Esophagus squamous epithelium (tissue), 5 donors: ENCODE measurements at regions not wholly inside any gene's neighbourhood (a gene's known extent, or its start where the extent isn't known, plus 50 kb on each side); places are given as distances from the start of the nearest gene placed in this dataset.

Source experiments
- DNase-seq: peaks from one replicate; lab custom pipeline; 2025; lab: John Stamatoyannopoulos, UW
- H3K27ac ChIP-seq, 4 donors: fragments of 200-600 bp; sonication (generic); one replicate each; pipeline ENCODE4 v1.5.1; 2016 to 2019; ENCODE audit warnings: mild to moderate bottlenecking in 1 of 4
- H3K27me3 ChIP-seq, 4 donors: fragments of 200-600 bp; sonication (generic); 1 replicate in 3 of 4; 2 replicates in 1 of 4; pipeline versions ENCODE4 v1.5.1 to v1.6.0; 2017 to 2021; ENCODE audit warnings: antibody characterized with exemption in 1 of 4
- H3K36me3 ChIP-seq, 3 donors: fragments of 200-600 bp; sonication (generic); one replicate each; pipeline ENCODE4 v1.5.1; 2016 to 2019
- H3K4me1 ChIP-seq, 3 donors: fragments of 200-600 bp; sonication (generic); one replicate each; pipeline ENCODE4 v1.5.1; 2017 to 2019
- H3K4me3 ChIP-seq, 4 donors: fragments of 200-600 bp; sonication (generic); 1 replicate in 3 of 4; 2 replicates in 1 of 4; pipeline ENCODE4 v1.5.1; 2016 to 2019; ENCODE audit warnings: mild to moderate bottlenecking in 2 of 4, moderate library complexity in 1 of 4
- H3K9me3 ChIP-seq, 3 donors: fragments of 200-600 bp; sonication (generic); one replicate each; pipeline ENCODE4 v1.5.1; 2016 to 2019
- POLR2A ChIP-seq, 4 donors: fragments of 450-650 bp; IDR thresholded peaks; one replicate each; pipeline ENCODE4 v1.6.1; 2017; ENCODE audit warnings: antibody characterized with exemption in 4 of 4, mild to moderate bottlenecking in 4 of 4, moderate library complexity in 3 of 4
- WGBS, 2 donors: methylation state at CpG; one replicate each; pipeline ENCODE4 v1.1.5; 2018; 5-methylcytosine and 5-hydroxymethylcytosine counted together
- intact Hi-C: fragments of 100-400 bp; cut with DNase I; formaldehyde crosslinking; loops from one replicate; pipeline ENCODE4 v1.15.0; 2022
- TF ChIP-seq, protein P1 (sequence below), 6 experiments: fragments of 450-650 bp in 4 of 6; fragments of 200-600 bp in 2 of 6; sonication (generic) in 2 of 6; IDR thresholded peaks; one replicate each; pipeline ENCODE4 v1.5.1; 2016 to 2019; ENCODE audit warnings: antibody characterized with exemption in 6 of 6, mild to moderate bottlenecking in 4 of 6, moderate library complexity in 4 of 6
- donor health status: DM: yes; HTN: yes; CAD: no.

DNA sequence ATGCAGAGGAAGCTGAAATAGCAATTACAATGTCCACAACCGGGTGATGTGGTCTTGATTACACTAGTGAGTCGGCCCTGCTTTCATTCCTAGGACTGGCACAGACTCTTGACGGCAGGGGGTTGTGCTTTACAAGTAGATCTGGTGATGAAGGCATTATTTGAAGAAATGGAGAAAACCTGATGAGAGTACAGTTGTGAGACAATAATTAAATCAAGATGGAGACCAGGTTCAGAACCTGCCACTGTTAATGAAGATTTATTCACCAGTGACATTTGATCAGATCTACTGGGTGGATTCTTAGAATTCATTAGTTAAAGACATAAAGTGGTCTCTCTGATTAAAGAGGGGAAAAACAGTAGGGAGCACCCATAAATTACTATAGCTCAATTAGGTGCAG is 747.2 kb downstream of the STPG2 start:
- intact Hi-C loops: no loop called here

DNA sequence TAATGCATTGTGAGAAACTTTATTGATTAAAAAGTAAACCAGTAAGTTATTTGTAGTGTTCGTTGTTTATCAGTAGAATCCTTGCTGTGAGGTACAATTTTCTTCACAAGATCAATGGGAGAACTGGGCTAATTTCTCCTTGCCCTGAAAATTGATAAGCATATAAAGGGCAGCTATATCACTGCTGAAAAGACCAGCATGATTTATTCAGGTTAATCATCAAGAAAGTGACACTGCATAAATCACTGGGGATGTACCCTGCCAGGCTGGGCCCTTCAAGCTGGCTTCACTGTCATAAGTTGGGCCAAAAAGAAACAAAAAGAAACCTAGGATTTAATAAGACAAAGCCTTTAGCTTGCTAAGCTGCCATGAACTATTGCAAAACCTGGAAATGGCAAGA is 746.7 kb downstream of the STPG2 start:
- no peak for DNase-seq
- Histone ChIP-seq H3K27me3 (no peaks in the 10 kb centered on the region), H3K4me1 (no peaks in the 10 kb centered on the region), H3K4me3 (no peak overlapping the region), H3K36me3 (no peaks in the 10 kb centered on the region), H3K9me3 (no peaks in the 10 kb centered on the region), H3K27ac (no peak overlapping the region)
- intact Hi-C loops: no loop called here
- TF ChIP-seq, protein P1, sequence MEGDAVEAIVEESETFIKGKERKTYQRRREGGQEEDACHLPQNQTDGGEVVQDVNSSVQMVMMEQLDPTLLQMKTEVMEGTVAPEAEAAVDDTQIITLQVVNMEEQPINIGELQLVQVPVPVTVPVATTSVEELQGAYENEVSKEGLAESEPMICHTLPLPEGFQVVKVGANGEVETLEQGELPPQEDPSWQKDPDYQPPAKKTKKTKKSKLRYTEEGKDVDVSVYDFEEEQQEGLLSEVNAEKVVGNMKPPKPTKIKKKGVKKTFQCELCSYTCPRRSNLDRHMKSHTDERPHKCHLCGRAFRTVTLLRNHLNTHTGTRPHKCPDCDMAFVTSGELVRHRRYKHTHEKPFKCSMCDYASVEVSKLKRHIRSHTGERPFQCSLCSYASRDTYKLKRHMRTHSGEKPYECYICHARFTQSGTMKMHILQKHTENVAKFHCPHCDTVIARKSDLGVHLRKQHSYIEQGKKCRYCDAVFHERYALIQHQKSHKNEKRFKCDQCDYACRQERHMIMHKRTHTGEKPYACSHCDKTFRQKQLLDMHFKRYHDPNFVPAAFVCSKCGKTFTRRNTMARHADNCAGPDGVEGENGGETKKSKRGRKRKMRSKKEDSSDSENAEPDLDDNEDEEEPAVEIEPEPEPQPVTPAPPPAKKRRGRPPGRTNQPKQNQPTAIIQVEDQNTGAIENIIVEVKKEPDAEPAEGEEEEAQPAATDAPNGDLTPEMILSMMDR (IDR thresholded peaks at IDR 0.05): no peak
- no peak for TF ChIP-seq POLR2A (IDR thresholded peaks at IDR 0.05)
- 48 to 82% methylated on average over 1 of the region's 1 CpG for WGBS, 2 donors

More for the DNA sequence above, 747.2 kb downstream of the STPG2 start:
- Histone ChIP-seq H3K27me3 (no peaks in the 10 kb centered on the region), H3K9me3 (no peaks in the 10 kb centered on the region), H3K27ac (no peak overlapping the region), H3K4me1 (no peaks in the 10 kb centered on the region), H3K4me3 (no peak overlapping the region), H3K36me3 (no peaks in the 10 kb centered on the region)
- no peak for DNase-seq
- TF ChIP-seq POLR2A (IDR thresholded peaks at IDR 0.05): no peak
- TF ChIP-seq, protein P1 (IDR thresholded peaks at IDR 0.05): no peak
- 51 to 65% methylated on average over 3 of the region's 3 CpGs for WGBS, 2 donors

DNA sequence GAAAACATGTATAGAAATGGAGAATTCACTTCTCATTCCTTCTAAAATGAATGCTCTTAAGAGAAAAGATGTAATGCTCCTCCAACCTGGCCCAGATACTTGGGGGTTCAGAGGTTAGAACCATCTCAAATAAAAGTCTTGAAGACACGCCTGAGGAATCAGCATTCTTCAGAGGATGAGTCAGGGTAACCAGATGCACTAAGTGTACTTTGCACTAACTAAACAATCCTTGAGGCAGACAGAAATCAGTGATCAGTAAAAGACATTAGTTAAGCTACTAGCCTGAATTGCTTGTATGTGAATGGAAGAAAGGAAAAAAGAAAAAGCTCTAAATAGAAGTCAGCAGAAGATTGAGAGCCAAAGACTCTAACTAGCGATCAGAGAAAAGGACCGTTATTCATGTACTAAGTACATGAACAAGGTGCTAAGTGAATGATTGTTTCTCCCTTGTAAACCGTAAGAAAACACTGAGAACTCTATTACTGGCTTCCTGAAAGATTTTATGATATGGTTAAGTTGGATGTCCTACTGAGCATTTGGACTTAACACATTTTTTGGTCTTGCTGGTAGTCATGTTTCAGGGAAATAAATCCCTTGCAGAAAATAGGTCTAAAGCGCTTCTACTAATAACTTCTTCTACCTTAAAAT is 738.3 kb downstream of the STPG2 start:
- intact Hi-C loops: no loop called here
- Histone ChIP-seq H3K36me3 (no peaks in the 10 kb centered on the region), H3K4me3 (no peak overlapping the region), H3K9me3 (peaks cover 0 to 17% (median 0%) of the 10 kb centered on the region in 3 donors), H3K4me1 (no peaks in the 10 kb centered on the region), H3K27me3 (no peaks in the 10 kb centered on the region), H3K27ac (no peak overlapping the region)
- no peak for DNase-seq
- TF ChIP-seq, protein P1 (IDR thresholded peaks at IDR 0.05): no peak
- 75 to 83% methylated on average over 5 of the region's 5 CpGs for WGBS, 2 donors

DNA sequence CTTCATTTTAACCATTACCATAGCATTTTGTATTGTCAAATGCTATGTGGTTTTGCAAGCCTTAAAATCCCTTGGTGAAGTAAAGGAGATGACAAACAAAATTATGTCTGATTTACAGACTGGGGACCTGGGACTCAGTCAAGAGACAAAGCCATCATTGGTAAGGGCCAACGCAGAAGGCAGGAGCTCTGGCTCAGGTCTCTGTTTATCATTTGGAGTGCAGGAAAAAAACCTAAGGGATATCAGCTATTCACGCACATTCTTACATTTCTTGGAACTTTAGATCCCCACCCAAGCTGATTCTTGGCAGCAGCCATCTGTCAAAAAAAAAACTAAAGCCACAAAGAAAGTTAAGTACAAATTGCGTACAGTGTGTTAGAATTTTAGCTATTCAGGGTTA is 731.9 kb downstream of the STPG2 start:
- no peaks in the 10 kb centered on the region for H3K36me3 ChIP-seq
- 61 to 77% methylated on average over 3 of the region's 3 CpGs for WGBS, 2 donors
- no peaks in the 10 kb centered on the region for H3K27me3 ChIP-seq
- TF ChIP-seq, protein P1 (IDR thresholded peaks at IDR 0.05): no peak
- no peak for TF ChIP-seq POLR2A (IDR thresholded peaks at IDR 0.05)
- no peaks in the 10 kb centered on the region for H3K4me1 ChIP-seq
- H3K9me3 ChIP-seq: no peaks in the 10 kb centered on the region
- H3K27ac ChIP-seq: no peak overlapping the region
- intact Hi-C loops: no loop called here
- no peak overlapping the region for H3K4me3 ChIP-seq
- no peak for DNase-seq

DNA sequence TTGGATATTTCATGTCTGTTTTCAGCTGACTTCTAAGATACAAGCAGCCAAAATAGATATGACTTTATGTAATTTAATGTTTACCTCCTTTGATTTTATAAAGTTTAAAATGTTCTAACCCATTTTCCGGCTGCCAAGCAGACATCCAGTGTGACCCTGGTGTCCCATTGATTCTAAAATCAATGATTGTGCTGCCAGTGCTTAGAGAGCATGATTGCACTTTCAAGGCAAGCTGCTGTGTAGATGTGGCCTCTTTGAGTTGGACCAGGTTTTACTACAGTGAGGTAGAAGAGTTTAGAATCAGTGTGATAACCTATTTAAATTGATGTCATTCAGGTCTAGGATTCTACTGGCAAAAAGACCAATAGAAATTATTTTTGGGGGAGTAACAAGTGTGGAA is 730.9 kb downstream of the STPG2 start:
- H3K4me3 ChIP-seq: no peak overlapping the region
- no peaks in the 10 kb centered on the region for H3K9me3 ChIP-seq
- 43 to 74% methylated on average over 1 of the region's 1 CpG for WGBS, 2 donors
- no peaks in the 10 kb centered on the region for H3K27me3 ChIP-seq
- no peaks in the 10 kb centered on the region for H3K4me1 ChIP-seq
- DNase-seq: no peak
- intact Hi-C loops: no loop called here
- no peaks in the 10 kb centered on the region for H3K36me3 ChIP-seq
- no peak overlapping the region for H3K27ac ChIP-seq
- no peak for TF ChIP-seq POLR2A (IDR thresholded peaks at IDR 0.05)
- TF ChIP-seq, protein P1 (IDR thresholded peaks at IDR 0.05): no peak
